MG63 (cell line): ENCODE measurements at regions not wholly inside any gene's neighbourhood (a gene's known extent, or its start where the extent isn't known, plus 50 kb on each side); places are given as distances from the start of the nearest gene placed in this dataset.
"Not testable (repeated sequence)": the region's sequence is repeated elsewhere in the genome, so short reads cannot be mapped to it uniquely, and the experiment has no call there.

Source experiments
- DNase-seq: peaks from one replicate; pipeline ENCODE4 v3.0.0-alpha.2; 2020
- H3K27me3 ChIP-seq: fragments of 250-450 bp; sonication (Bioruptor Pico); 2 replicates; pipeline ENCODE4 v1.5.1; 2020; ENCODE audit warnings: mild to moderate bottlenecking, moderate library complexity
- H3K36me3 ChIP-seq: fragments of 250-450 bp; sonication (Bioruptor Pico); 2 replicates; pipeline ENCODE4 v1.5.1; 2020; ENCODE audit warnings: mild to moderate bottlenecking, moderate library complexity
- H3K4me3 ChIP-seq: fragments of 250-450 bp; sonication (Bioruptor Pico); 2 replicates; pipeline ENCODE4 v1.5.1; 2020; ENCODE audit warnings: mild to moderate bottlenecking, moderate library complexity
- H3K9me3 ChIP-seq: fragments of 250-450 bp; sonication (Bioruptor Pico); 2 replicates; pipeline ENCODE4 v1.5.1; 2020; ENCODE audit warnings: mild to moderate bottlenecking, moderate library complexity

GRCh38 chr15:84401461-84401860 lies 165.9 kb downstream of the GOLGA6L4 start:
- H3K36me3 ChIP-seq, H3K4me3 ChIP-seq, H3K27me3 ChIP-seq, DNase-seq, H3K9me3 ChIP-seq: not testable (repeated sequence)

- not testable (repeated sequence) for H3K36me3 ChIP-seq, H3K27me3 ChIP-seq, H3K4me3 ChIP-seq, DNase-seq, H3K9me3 ChIP-seq
Measured at GRCh38 chr15:84401891-84402840, 166.6 kb downstream of the GOLGA6L4 start.

GRCh38 chr15:84402856-84403608 lies 167.5 kb downstream of the GOLGA6L4 start:
- DNase-seq, result no peak
- Histone ChIP-seq H3K36me3 (no peaks in the 10 kb centered on the region), H3K4me3 (no peak overlapping the region), H3K9me3 (no peaks in the 10 kb centered on the region), H3K27me3 (no peaks in the 10 kb centered on the region)

- H3K27me3 ChIP-seq, DNase-seq, H3K36me3 ChIP-seq, H3K4me3 ChIP-seq, H3K9me3 ChIP-seq: not testable (repeated sequence)
Measured at GRCh38 chr15:84409357-84409756, 173.8 kb downstream of the GOLGA6L4 start.

- not testable (repeated sequence) for DNase-seq, H3K27me3 ChIP-seq, H3K36me3 ChIP-seq, H3K9me3 ChIP-seq, H3K4me3 ChIP-seq
Measured at GRCh38 chr15:84421513-84422181, 179.2 kb upstream of the ZSCAN2 start.

GRCh38 chr15:84425327-84425726 lies 175.5 kb upstream of the ZSCAN2 start:
- H3K27me3 ChIP-seq, H3K4me3 ChIP-seq, H3K9me3 ChIP-seq, DNase-seq, H3K36me3 ChIP-seq: not testable (repeated sequence)

GRCh38 chr15:84473305-84473877 lies 127.4 kb upstream of the ZSCAN2 start:
- not testable (repeated sequence) for H3K36me3 ChIP-seq, H3K4me3 ChIP-seq

GRCh38 chr15:84476364-84477033 lies 124.3 kb upstream of the ZSCAN2 start:
- H3K36me3 ChIP-seq, H3K9me3 ChIP-seq, H3K4me3 ChIP-seq, DNase-seq, H3K27me3 ChIP-seq: not testable (repeated sequence)

More at GRCh38 chr15:84473305-84473877, 127.4 kb upstream of the ZSCAN2 start:
- not testable (repeated sequence) for H3K27me3 ChIP-seq, DNase-seq, H3K9me3 ChIP-seq

- H3K9me3 ChIP-seq, H3K4me3 ChIP-seq, H3K27me3 ChIP-seq, H3K36me3 ChIP-seq, DNase-seq: not testable (repeated sequence)
Measured at GRCh38 chr15:84477550-84477949, 123.3 kb upstream of the ZSCAN2 start.

- DNase-seq, result not testable (repeated sequence)
Measured at GRCh38 chr15:84480174-84480681, 120.6 kb upstream of the ZSCAN2 start.

GRCh38 chr15:84483859-84484258 lies 117.0 kb upstream of the ZSCAN2 start:
- DNase-seq, H3K4me3 ChIP-seq, H3K36me3 ChIP-seq, H3K9me3 ChIP-seq, H3K27me3 ChIP-seq: not testable (repeated sequence)

More at GRCh38 chr15:84480174-84480681, 120.6 kb upstream of the ZSCAN2 start:
- not testable (repeated sequence) for H3K4me3 ChIP-seq, H3K27me3 ChIP-seq, H3K9me3 ChIP-seq, H3K36me3 ChIP-seq

- H3K27me3 ChIP-seq, H3K36me3 ChIP-seq, H3K9me3 ChIP-seq: not testable (repeated sequence)
- DNase-seq, result peak; percentile 54
- H3K4me3 ChIP-seq, result peak overlapping the region; percentile 27; the same call in 1 of the 2 replicates
Measured at GRCh38 chr15:84500165-84500889, 100.5 kb upstream of the ZSCAN2 start.

- not testable (repeated sequence) for H3K4me3 ChIP-seq, H3K27me3 ChIP-seq
Measured at GRCh38 chr15:84503101-84503500, 97.7 kb upstream of the ZSCAN2 start.

GRCh38 chr15:84505552-84505951 lies 95.3 kb upstream of the ZSCAN2 start:
- not testable (repeated sequence) for H3K36me3 ChIP-seq, DNase-seq, H3K27me3 ChIP-seq

More at GRCh38 chr15:84503101-84503500, 97.7 kb upstream of the ZSCAN2 start:
- not testable (repeated sequence) for H3K36me3 ChIP-seq, H3K9me3 ChIP-seq, DNase-seq

GRCh38 chr15:84512324-84512723 lies 88.5 kb upstream of the ZSCAN2 start:
- H3K4me3 ChIP-seq, DNase-seq, H3K9me3 ChIP-seq, H3K27me3 ChIP-seq, H3K36me3 ChIP-seq: not testable (repeated sequence)

More at GRCh38 chr15:84505552-84505951, 95.3 kb upstream of the ZSCAN2 start:
- not testable (repeated sequence) for H3K9me3 ChIP-seq, H3K4me3 ChIP-seq
